Mammary epithelial cell (primary cell): ENCODE measurements at regions not wholly inside any gene's neighbourhood (a gene's known extent, or its start where the extent isn't known, plus 50 kb on each side); places are given as distances from the start of the nearest gene placed in this dataset.

Source experiments
- CTCF ChIP-seq, 2 donors: IDR thresholded peaks in 1 of 2; conservative IDR thresholded peaks in 1 of 2; 2 replicates each; pipeline ENCODE4 v1.5.1; 2011 to 2012; ENCODE audit warnings: inconsistent platforms in 2 of 2, low read length in 2 of 2, mild to moderate bottlenecking in 2 of 2, control low read depth in 1 of 2, low read depth in 1 of 2; ENCODE audit not compliant: insufficient read depth in 1 of 2; ENCODE audit errors: extremely low read depth in 1 of 2
- EZH2 ChIP-seq: IDR thresholded peaks from 2 replicates; pipeline ENCODE4 v1.6.1; 2012; ENCODE audit warnings: low read length, inconsistent platforms, borderline replicate concordance

GRCh38 chr21:35254765-35255138, 205.7 kb upstream of the RUNX1 start:
- TF ChIP-seq CTCF (conservative IDR thresholded peaks at IDR 0.05 in 1 of 2, IDR thresholded peaks at IDR 0.05 in 1 of 2; ENCODE audit: extremely low read depth in 1 of 2, insufficient read depth in 1 of 2, low read depth in 1 of 2, low read length in 2 of 2) (no peak), EZH2 (no peak)
